ENCODE measurements at regions not wholly inside any gene's neighbourhood (a gene's known extent, or its start where the extent isn't known, plus 50 kb on each side); places are given as distances from the start of the nearest gene placed in this dataset.

GRCh38 chr16:6211644-6212043 lies 1114.0 kb upstream of the EEF2KMT start:
- Histone ChIP-seq H3K4me1 (ENCODE audit: control insufficient read depth, insufficient read depth, low read length, poor library complexity, severe bottlenecking) (no peaks in the 10 kb centered on the region), H3K27me3 (replicated peaks; ENCODE audit: control insufficient read depth, insufficient read depth, low read length, poor library complexity, severe bottlenecking) (no peaks in the 10 kb centered on the region), H3K9me3 (ENCODE audit: control insufficient read depth, low read length) (no peaks in the 10 kb centered on the region), H3K36me3 (ENCODE audit: control insufficient read depth, insufficient read depth, low read length) (no peaks in the 10 kb centered on the region), H3K4me3 (ENCODE audit: insufficient read depth, low read depth, low read length, poor library complexity, severe bottlenecking) (no peak overlapping the region), H3K27ac (ENCODE audit: insufficient read depth, low read length, poor library complexity, severe bottlenecking) (no peak overlapping the region)
- no peak for DNase-seq

DNA sequence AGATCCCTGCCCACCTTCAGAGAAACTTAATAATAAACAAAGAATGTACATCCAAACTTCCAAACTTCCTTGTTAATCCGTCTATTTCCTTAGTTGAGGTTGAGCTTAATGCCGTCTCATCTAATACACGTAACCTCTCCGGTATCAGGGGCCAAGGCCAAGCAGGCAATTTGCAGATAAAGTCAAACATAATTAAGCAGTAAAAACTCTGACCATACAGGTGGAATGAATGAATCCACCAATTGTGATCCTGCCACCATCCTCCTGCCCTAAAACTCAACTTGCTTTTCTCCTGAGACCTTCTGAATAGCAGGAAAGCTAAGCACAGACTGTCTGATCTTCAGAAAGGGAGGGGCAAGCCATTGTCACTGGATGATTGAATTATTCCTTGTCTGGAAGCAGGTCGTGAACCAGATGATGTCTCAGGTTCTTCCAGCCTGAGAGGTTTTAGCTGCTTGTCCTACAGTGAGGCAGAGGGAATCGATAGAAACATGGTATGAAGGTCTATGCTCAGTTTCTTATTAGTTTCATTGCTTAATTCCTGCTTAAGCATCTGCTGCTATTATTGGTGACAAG lies 1111.8 kb upstream of the EEF2KMT start:
- Histone ChIP-seq H3K36me3 (ENCODE audit: control insufficient read depth, insufficient read depth, low read length) (no peaks in the 10 kb centered on the region), H3K4me3 (ENCODE audit: insufficient read depth, low read depth, low read length, poor library complexity, severe bottlenecking) (no peak overlapping the region), H3K9me3 (ENCODE audit: control insufficient read depth, low read length) (no peaks in the 10 kb centered on the region), H3K4me1 (ENCODE audit: control insufficient read depth, insufficient read depth, low read length, poor library complexity, severe bottlenecking) (no peaks in the 10 kb centered on the region), H3K27me3 (replicated peaks; ENCODE audit: control insufficient read depth, insufficient read depth, low read length, poor library complexity, severe bottlenecking) (no peaks in the 10 kb centered on the region), H3K27ac (ENCODE audit: insufficient read depth, low read length, poor library complexity, severe bottlenecking) (no peak overlapping the region)
- no peak for DNase-seq

DNA sequence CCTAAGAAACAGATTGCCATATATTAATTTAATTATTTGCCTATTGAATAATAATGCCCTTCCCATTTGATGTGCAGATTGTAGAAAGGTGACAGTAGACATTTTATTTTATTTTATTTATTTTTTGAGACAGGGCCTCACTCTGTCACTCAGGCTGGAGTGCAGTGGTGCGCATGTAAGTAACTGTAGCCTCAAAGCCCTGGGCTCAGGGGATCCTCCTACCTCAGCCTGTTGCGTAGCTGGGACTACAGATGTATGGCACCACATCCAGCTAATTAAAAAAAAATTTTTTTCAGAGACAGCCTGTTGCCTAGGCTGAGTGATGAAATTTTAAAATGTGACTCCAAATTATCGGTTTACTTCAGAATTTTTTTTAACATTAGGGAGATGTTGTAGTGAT lies 1110.0 kb upstream of the EEF2KMT start:
- H3K4me3 ChIP-seq (ENCODE audit: insufficient read depth, low read depth, low read length, poor library complexity, severe bottlenecking), result no peak overlapping the region
- no peaks in the 10 kb centered on the region for H3K27me3 ChIP-seq (replicated peaks; ENCODE audit: control insufficient read depth, insufficient read depth, low read length, poor library complexity, severe bottlenecking)
- no peak for DNase-seq

DNA sequence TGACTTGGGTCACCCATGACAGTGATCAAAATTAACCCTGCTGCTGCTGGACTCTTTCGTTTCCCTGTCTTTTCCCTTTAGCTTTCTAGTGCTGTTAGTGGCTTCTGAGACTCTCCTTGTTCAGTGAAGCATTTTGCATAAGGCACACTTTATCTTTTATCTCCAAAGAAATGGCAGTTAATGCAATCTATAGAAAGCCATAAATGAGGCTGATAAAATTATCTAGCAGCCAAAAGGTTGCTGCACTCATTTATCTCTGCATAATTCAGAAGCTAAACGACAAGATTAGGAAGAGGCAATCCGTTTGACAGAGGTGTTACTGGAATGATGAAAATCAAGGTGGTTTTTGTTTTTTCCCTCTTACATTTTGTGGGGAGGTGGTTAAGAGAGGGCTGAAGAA lies 1109.5 kb upstream of the EEF2KMT start:
- DNase-seq, result no peak
- H3K27ac ChIP-seq (ENCODE audit: insufficient read depth, low read length, poor library complexity, severe bottlenecking), result no peak overlapping the region
- no peaks in the 10 kb centered on the region for H3K9me3 ChIP-seq (ENCODE audit: control insufficient read depth, low read length)
- no peaks in the 10 kb centered on the region for H3K27me3 ChIP-seq (replicated peaks; ENCODE audit: control insufficient read depth, insufficient read depth, low read length, poor library complexity, severe bottlenecking)
- no peak overlapping the region for H3K4me3 ChIP-seq (ENCODE audit: insufficient read depth, low read depth, low read length, poor library complexity, severe bottlenecking)
- no peaks in the 10 kb centered on the region for H3K4me1 ChIP-seq (ENCODE audit: control insufficient read depth, insufficient read depth, low read length, poor library complexity, severe bottlenecking)
- H3K36me3 ChIP-seq (ENCODE audit: control insufficient read depth, insufficient read depth, low read length), result no peaks in the 10 kb centered on the region

More for the DNA sequence above, 1110.0 kb upstream of the EEF2KMT start:
- no peaks in the 10 kb centered on the region for H3K36me3 ChIP-seq (ENCODE audit: control insufficient read depth, insufficient read depth, low read length)
- no peaks in the 10 kb centered on the region for H3K4me1 ChIP-seq (ENCODE audit: control insufficient read depth, insufficient read depth, low read length, poor library complexity, severe bottlenecking)
- no peak overlapping the region for H3K27ac ChIP-seq (ENCODE audit: insufficient read depth, low read length, poor library complexity, severe bottlenecking)
- no peaks in the 10 kb centered on the region for H3K9me3 ChIP-seq (ENCODE audit: control insufficient read depth, low read length)

- H3K27ac ChIP-seq (ENCODE audit: insufficient read depth, low read length, poor library complexity, severe bottlenecking), result no peak overlapping the region
- no peak overlapping the region for H3K4me3 ChIP-seq (ENCODE audit: insufficient read depth, low read depth, low read length, poor library complexity, severe bottlenecking)
- no peaks in the 10 kb centered on the region for H3K4me1 ChIP-seq (ENCODE audit: control insufficient read depth, insufficient read depth, low read length, poor library complexity, severe bottlenecking)
- H3K36me3 ChIP-seq (ENCODE audit: control insufficient read depth, insufficient read depth, low read length), result no peaks in the 10 kb centered on the region
- H3K9me3 ChIP-seq (ENCODE audit: control insufficient read depth, low read length), result no peaks in the 10 kb centered on the region
- no peaks in the 10 kb centered on the region for H3K27me3 ChIP-seq (replicated peaks; ENCODE audit: control insufficient read depth, insufficient read depth, low read length, poor library complexity, severe bottlenecking)
- DNase-seq, result no peak
Measured at GRCh38 chr16:6206080-6206479, 1108.5 kb upstream of the EEF2KMT start.

DNA sequence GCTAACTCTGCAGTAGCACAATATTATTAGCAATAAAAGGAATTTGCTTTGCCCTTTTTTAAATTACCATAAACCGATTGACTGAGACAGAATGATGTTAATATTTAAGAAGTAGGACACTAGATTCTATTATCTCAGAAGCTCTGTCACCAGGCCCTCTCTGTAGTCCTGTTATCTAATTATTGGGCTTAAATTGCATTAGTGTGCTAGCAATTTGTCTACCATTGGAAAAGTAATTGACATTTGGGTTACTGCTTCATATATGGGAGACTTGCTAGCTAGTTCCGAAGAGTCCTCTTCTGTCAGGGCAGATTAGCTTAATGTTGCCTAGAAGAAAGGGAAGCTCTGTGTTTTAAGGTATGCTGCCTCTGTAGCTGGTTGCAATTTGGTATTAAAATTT lies 1107.3 kb upstream of the EEF2KMT start:
- H3K9me3 ChIP-seq (ENCODE audit: control insufficient read depth, low read length), result no peaks in the 10 kb centered on the region
- H3K4me1 ChIP-seq (ENCODE audit: control insufficient read depth, insufficient read depth, low read length, poor library complexity, severe bottlenecking), result no peaks in the 10 kb centered on the region
- no peak overlapping the region for H3K4me3 ChIP-seq (ENCODE audit: insufficient read depth, low read depth, low read length, poor library complexity, severe bottlenecking)
- no peak overlapping the region for H3K27ac ChIP-seq (ENCODE audit: insufficient read depth, low read length, poor library complexity, severe bottlenecking)
- DNase-seq, result no peak
- H3K36me3 ChIP-seq (ENCODE audit: control insufficient read depth, insufficient read depth, low read length), result no peaks in the 10 kb centered on the region
- H3K27me3 ChIP-seq (replicated peaks; ENCODE audit: control insufficient read depth, insufficient read depth, low read length, poor library complexity, severe bottlenecking), result no peaks in the 10 kb centered on the region

DNA sequence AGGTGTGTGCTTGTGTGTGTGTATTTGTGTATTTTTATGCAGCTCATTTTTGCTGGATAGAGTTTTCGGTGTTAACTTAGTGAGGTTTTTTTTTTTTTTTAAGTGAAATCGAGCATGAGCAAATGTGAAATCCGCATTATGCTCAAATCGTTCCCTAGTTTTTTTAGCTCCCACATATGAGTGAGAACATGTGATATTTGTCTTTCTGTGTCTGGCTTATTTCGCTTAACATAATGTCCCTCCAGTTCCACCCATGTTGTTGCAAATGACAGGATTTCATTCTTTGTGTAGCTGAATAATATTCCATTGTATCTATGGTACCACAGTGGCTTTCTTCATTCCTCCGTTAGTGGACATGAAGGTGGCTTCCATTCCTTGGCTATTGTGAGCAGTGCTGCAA lies 1103.3 kb upstream of the EEF2KMT start:
- no peak overlapping the region for H3K4me3 ChIP-seq (ENCODE audit: insufficient read depth, low read depth, low read length, poor library complexity, severe bottlenecking)
- DNase-seq, result no peak
- no peaks in the 10 kb centered on the region for H3K4me1 ChIP-seq (ENCODE audit: control insufficient read depth, insufficient read depth, low read length, poor library complexity, severe bottlenecking)
- no peaks in the 10 kb centered on the region for H3K9me3 ChIP-seq (ENCODE audit: control insufficient read depth, low read length)
- no peaks in the 10 kb centered on the region for H3K36me3 ChIP-seq (ENCODE audit: control insufficient read depth, insufficient read depth, low read length)
- H3K27me3 ChIP-seq (replicated peaks; ENCODE audit: control insufficient read depth, insufficient read depth, low read length, poor library complexity, severe bottlenecking), result no peaks in the 10 kb centered on the region
- H3K27ac ChIP-seq (ENCODE audit: insufficient read depth, low read length, poor library complexity, severe bottlenecking), result no peak overlapping the region

GRCh38 chr16:6200271-6200670 lies 1102.7 kb upstream of the EEF2KMT start:
- Histone ChIP-seq H3K27ac (ENCODE audit: insufficient read depth, low read length, poor library complexity, severe bottlenecking) (no peak overlapping the region), H3K36me3 (ENCODE audit: control insufficient read depth, insufficient read depth, low read length) (no peaks in the 10 kb centered on the region), H3K4me1 (ENCODE audit: control insufficient read depth, insufficient read depth, low read length, poor library complexity, severe bottlenecking) (no peaks in the 10 kb centered on the region), H3K4me3 (ENCODE audit: insufficient read depth, low read depth, low read length, poor library complexity, severe bottlenecking) (no peak overlapping the region), H3K9me3 (ENCODE audit: control insufficient read depth, low read length) (no peaks in the 10 kb centered on the region), H3K27me3 (replicated peaks; ENCODE audit: control insufficient read depth, insufficient read depth, low read length, poor library complexity, severe bottlenecking) (no peaks in the 10 kb centered on the region)
- DNase-seq, result no peak

- Histone ChIP-seq H3K4me3 (ENCODE audit: insufficient read depth, low read depth, low read length, poor library complexity, severe bottlenecking) (no peak overlapping the region), H3K9me3 (ENCODE audit: control insufficient read depth, low read length) (no peaks in the 10 kb centered on the region)
Measured at GRCh38 chr16:6195966-6196365, 1098.4 kb upstream of the EEF2KMT start.

DNA sequence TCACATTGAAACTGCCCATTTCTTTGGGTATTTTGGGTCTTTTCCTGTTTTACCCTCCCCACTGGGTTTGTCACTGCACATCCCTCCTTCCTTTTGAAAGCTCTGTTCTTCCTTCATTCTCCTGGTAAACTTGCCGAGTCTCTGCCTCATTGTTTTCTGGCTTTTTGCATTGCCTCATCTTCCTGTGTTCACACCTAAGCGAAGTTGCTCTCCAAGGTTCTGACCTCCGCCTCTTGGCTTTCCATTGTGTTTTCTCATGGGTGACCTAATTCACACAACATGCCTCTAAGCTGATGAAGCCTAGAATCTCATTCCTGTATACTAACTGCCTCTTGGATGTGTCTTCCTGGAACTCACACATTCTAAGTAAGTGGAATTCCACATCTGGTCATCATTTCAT lies 1096.1 kb upstream of the EEF2KMT start:
- Histone ChIP-seq H3K27me3 (replicated peaks; ENCODE audit: control insufficient read depth, insufficient read depth, low read length, poor library complexity, severe bottlenecking) (no peaks in the 10 kb centered on the region), H3K4me3 (ENCODE audit: insufficient read depth, low read depth, low read length, poor library complexity, severe bottlenecking) (no peak overlapping the region), H3K9me3 (ENCODE audit: control insufficient read depth, low read length) (no peaks in the 10 kb centered on the region), H3K36me3 (ENCODE audit: control insufficient read depth, insufficient read depth, low read length) (no peaks in the 10 kb centered on the region), H3K27ac (ENCODE audit: insufficient read depth, low read length, poor library complexity, severe bottlenecking) (no peak overlapping the region), H3K4me1 (ENCODE audit: control insufficient read depth, insufficient read depth, low read length, poor library complexity, severe bottlenecking) (no peaks in the 10 kb centered on the region)
- no peak for DNase-seq

More at GRCh38 chr16:6195966-6196365, 1098.4 kb upstream of the EEF2KMT start:
- DNase-seq, result no peak
- H3K4me1 ChIP-seq (ENCODE audit: control insufficient read depth, insufficient read depth, low read length, poor library complexity, severe bottlenecking), result no peaks in the 10 kb centered on the region
- H3K36me3 ChIP-seq (ENCODE audit: control insufficient read depth, insufficient read depth, low read length), result no peaks in the 10 kb centered on the region
- no peaks in the 10 kb centered on the region for H3K27me3 ChIP-seq (replicated peaks; ENCODE audit: control insufficient read depth, insufficient read depth, low read length, poor library complexity, severe bottlenecking)
- H3K27ac ChIP-seq (ENCODE audit: insufficient read depth, low read length, poor library complexity, severe bottlenecking), result no peak overlapping the region

All from effector memory CD4-positive, alpha-beta T cell (primary cell).